Omental fat pad (tissue), 3 donors: ENCODE measurements at regions not wholly inside any gene's neighbourhood (a gene's known extent, or its start where the extent isn't known, plus 50 kb on each side); places are given as distances from the start of the nearest gene placed in this dataset.
"Not testable (repeated sequence)": the region's sequence is repeated elsewhere in the genome, so short reads cannot be mapped to it uniquely, and the experiment has no call there.

ENCODE experiments used
- ATAC-seq: fragments of 150-250 bp; one replicate; pipeline ENCODE4 v1.9.1; 2016; ENCODE audit warnings: mild to moderate bottlenecking, moderate library complexity; ENCODE audit not compliant: low FRiP score
- DNase-seq: peaks from one replicate; pipeline ENCODE4 v3.0.0-alpha.2; 2019; ENCODE audit warnings: low spot score
- CTCF ChIP-seq, 3 donors: fragments of 450-650 bp; IDR thresholded peaks; one replicate each; pipeline ENCODE4 v1.5.1; 2016 to 2017; ENCODE audit warnings: antibody characterized with exemption in 3 of 3, mild to moderate bottlenecking in 3 of 3, moderate library complexity in 2 of 3

GRCh38 chr1:229729916-229730315 is 103.9 kb downstream of the URB2 start:
- no peak for TF ChIP-seq CTCF (IDR thresholded peaks at IDR 0.05)
- DNase-seq = no peak
- no peak for ATAC-seq

GRCh38 chr1:229730573-229730972 is 104.5 kb downstream of the URB2 start:
- TF ChIP-seq CTCF (IDR thresholded peaks at IDR 0.05) = no peak
- ATAC-seq (no peak), DNase-seq (no peak)

- ATAC-seq (no peak), DNase-seq (no peak)
- no peak for TF ChIP-seq CTCF (IDR thresholded peaks at IDR 0.05)
These were observed 106.0 kb downstream of the URB2 start for GRCh38 chr1:229732061-229732460.

GRCh38 chr1:229736376-229736775 is 110.3 kb downstream of the URB2 start:
- no peak for TF ChIP-seq CTCF (IDR thresholded peaks at IDR 0.05)
- no peak for DNase-seq
- no peak for ATAC-seq

GRCh38 chr1:229742614-229743013 is 116.6 kb downstream of the URB2 start:
- not testable (repeated sequence) for ATAC-seq, DNase-seq

GRCh38 chr1:229749992-229750391 is 123.9 kb downstream of the URB2 start:
- DNase-seq (no peak), ATAC-seq (no peak)
- TF ChIP-seq CTCF (IDR thresholded peaks at IDR 0.05) = no peak

- no peak for TF ChIP-seq CTCF (IDR thresholded peaks at IDR 0.05)
- DNase-seq = no peak
- no peak for ATAC-seq
These were observed 125.6 kb downstream of the URB2 start for GRCh38 chr1:229751610-229752009.

GRCh38 chr1:229752679-229753078 is 126.6 kb downstream of the URB2 start:
- TF ChIP-seq CTCF (IDR thresholded peaks at IDR 0.05) = no peak
- ATAC-seq = no peak
- no peak for DNase-seq
